ENCODE measurements at regions not wholly inside any gene's neighbourhood (a gene's known extent, or its start where the extent isn't known, plus 50 kb on each side); places are given as distances from the start of the nearest gene placed in this dataset.
"Not testable (repeated sequence)": the region's sequence is repeated elsewhere in the genome, so short reads cannot be mapped to it uniquely, and the experiment has no call there.

GRCh38 chr1:8142955-8143629, 117.0 kb upstream of the ERRFI1 start:
- DNase-seq (ENCODE audit: low read depth), result no peak

DNA sequence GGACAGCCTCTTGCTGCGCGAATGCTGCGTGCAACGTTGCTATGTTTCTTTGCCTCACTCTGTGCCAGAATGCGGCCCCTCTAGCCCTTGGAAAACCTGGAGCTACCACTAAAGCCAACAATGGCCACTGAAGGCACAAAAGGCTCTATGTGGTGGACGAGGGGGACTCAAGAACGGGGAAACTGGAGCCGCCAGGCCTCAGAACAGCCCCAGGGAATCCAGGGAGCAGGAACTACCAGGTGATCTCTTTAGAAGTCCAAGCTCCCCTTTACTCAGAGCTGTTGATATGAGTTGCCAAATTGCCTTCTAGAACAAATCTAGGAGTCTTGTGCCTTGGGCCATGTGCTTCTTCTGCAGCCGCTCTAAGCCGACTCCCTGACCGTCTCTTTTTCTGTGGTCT, 113.8 kb upstream of the ERRFI1 start:
- no peak for DNase-seq (ENCODE audit: low read depth)

DNA sequence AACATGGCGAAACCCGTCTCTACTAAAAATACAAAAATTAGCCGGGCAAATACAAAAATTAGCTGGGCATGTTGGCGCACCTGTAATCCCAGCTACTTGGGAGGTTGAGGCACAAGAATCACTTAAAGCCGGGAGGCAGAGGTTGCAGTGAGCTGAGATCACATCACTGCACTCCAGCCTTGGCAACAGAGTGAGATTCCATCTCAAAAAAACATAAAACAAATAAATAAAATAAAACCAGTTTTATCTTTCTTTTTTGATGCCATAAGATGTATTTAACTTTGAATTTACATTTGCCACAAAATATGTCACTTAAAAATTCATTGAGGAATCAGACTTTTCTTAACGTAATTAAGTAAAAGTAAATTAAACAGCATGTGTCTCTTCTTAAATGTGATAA, 113.3 kb upstream of the ERRFI1 start:
- no peak for DNase-seq (ENCODE audit: low read depth)

GRCh38 chr1:8138673-8139072, 112.6 kb upstream of the ERRFI1 start:
- no peak for DNase-seq (ENCODE audit: low read depth)

- DNase-seq (ENCODE audit: low read depth), result no peak
Measured at GRCh38 chr1:8137481-8138244, 111.6 kb upstream of the ERRFI1 start.

DNA sequence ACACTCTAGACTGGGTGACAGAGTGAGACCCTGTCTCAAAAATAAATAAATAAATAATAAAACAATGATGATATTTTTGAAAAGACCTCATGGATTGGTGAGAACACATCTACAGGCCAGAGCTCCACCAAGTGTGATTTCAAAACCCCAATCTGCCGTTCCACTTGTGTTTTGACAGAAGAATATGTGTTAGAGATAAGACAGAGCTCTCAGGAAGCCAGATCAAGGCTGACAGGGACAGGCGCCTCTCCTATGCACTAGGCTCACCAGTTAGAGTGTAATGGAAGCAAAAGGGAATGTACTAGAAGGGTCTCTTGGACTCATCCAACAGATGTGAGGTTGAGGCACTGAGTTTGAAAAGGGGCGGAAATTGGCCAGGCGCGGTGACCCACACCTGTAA, 110.7 kb upstream of the ERRFI1 start:
- DNase-seq (ENCODE audit: low read depth), result no peak

- DNase-seq (ENCODE audit: low read depth), result no peak
Measured at GRCh38 chr1:8135250-8135649, 109.1 kb upstream of the ERRFI1 start.

GRCh38 chr1:8134546-8135235, 108.6 kb upstream of the ERRFI1 start:
- no peak for DNase-seq (ENCODE audit: low read depth)

DNA sequence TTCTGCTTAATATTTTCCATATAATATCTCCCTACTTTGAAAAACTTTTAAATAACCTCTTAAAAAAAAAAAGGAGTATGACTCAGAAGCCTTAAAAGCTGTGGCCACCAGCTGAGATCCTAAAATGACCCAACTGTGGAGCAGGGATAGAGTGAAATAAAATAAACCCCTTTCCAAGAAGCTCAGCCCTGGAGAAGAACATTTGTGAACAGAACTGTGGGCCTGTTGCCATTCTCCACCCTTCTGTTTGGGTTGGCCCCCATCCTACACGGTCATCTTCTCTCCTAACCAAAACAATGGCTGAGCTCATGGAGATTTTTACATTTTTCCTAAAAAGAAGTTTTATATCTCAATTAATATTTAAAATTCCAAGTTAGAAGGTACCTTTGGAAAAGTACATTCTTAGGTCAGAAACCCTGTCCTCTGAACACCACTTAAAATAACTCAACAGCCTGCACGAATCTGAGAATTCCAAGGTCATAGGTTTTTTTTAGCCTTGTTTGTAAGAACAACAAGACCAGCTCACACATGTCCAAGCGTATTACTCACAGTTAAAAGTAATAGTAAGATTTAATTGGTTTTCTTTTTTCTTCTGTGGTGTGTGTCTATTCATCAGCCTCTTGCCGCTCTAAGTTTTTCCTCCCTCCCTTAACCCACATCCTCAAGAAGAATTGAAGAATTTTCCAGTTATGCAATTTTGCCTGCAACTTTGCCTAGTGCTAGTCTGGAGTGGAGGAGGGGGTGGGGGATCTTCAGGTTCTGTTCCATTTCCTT, 107.7 kb upstream of the ERRFI1 start:
- no peak for DNase-seq (ENCODE audit: low read depth)

DNA sequence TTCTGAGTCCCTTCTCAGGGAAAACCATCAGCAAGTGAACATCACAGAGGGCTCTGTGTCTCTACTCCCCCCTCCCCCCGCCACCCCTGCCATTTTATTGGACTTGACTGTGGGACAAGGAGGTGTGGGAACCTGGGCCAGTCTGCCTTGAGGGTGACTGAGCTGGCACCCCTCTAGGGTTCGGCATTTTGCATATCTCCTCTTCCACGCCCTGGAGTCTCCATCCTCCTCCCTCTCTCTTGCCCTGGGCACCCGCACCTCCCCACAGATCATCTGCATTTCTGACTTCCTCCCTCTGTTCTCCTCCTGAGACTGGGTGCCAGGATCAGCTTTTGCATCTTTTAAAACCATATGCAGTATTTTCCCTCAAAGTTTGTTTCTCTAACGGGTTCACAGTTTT, 107.1 kb upstream of the ERRFI1 start:
- DNase-seq (ENCODE audit: low read depth), result no peak

- no peak for DNase-seq (ENCODE audit: low read depth)
Measured at GRCh38 chr1:8127171-8127641, 101.1 kb upstream of the ERRFI1 start.

DNA sequence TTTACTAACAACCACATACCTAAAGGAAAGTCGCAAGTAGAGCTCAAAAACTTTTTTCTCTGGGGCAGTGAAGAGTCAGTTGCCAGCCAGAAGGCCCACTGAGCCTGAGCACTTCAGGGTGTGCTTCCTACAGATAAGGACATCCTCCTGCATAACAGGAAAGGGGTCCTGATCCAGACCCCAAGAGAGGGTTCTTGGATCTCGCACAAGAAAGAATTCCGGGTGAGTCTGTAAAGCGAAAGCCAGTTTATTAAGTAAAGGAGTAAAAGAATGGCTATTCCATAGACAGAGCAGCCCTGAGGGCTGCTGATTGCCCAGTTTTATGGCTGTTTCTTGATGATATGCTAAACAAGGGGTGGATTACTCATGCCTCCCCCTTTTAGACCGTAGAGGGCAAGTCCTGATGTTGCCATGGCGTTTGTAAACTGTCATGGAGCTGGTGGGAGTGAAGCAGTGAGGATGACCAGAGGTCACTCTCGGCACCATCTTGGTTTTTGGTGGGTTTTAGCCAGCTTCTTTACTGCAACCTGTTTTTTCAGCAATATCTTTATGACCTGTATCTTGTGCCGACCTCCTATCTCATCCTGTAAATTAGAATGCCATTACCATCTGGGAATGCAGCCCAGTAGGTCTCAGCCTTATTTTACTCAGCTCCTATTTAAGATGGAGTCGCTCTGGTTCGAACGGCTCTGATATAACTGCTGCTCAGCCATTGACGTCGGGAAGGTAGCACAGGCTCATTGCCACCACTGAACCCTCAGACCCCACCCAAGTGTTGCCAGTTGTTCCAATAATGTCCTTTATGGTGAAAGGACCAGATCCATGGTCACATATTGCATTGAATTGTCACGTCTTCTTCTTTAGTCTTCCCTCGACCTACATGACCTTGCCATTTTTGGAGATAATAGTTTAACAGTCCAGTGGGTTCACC, 96.6 kb upstream of the ERRFI1 start:
- DNase-seq (ENCODE audit: low read depth), result no peak

GRCh38 chr1:8122160-8122476, 96.0 kb upstream of the ERRFI1 start:
- DNase-seq (ENCODE audit: low read depth), result no peak

- no peak for DNase-seq (ENCODE audit: low read depth)
Measured at GRCh38 chr1:8121261-8122159, 95.4 kb upstream of the ERRFI1 start.

- DNase-seq (ENCODE audit: low read depth), result no peak
Measured at GRCh38 chr1:8120693-8121260, 94.7 kb upstream of the ERRFI1 start.

- not testable (repeated sequence) for DNase-seq (ENCODE audit: low read depth)
Measured at GRCh38 chr1:8118736-8119135, 92.6 kb upstream of the ERRFI1 start.

DNA sequence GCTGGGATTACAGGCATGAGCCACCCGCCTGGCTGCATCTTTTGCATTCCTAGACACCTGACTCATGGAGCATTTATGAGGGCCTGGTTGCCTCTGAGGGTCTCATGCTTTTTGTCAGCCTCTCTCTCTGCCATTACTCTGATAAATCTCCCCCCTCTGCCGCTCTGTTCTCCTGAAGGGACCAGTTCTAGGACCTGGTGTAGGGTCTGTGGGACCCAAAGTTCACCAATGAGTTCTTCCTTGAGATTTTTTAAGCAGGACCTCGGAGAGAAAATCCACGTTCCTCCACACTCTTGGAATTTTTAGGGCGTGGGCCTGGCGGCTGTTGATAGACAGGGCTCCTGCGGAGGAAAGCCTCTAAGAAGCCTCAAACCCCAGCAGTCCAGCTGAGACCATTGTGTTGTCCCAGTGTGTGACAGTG, 91.9 kb upstream of the ERRFI1 start:
- no peak for DNase-seq (ENCODE audit: low read depth)

- DNase-seq (ENCODE audit: low read depth), result no peak
Measured at GRCh38 chr1:8116894-8117264, 90.8 kb upstream of the ERRFI1 start.

GRCh38 chr1:8115769-8116167, 89.7 kb upstream of the ERRFI1 start:
- no peak for DNase-seq (ENCODE audit: low read depth)

Data from stimulated activated CD8-positive, alpha-beta memory T cell treated with anti-CD3 and anti-CD28 coated beads, Interleukin-12 subunit alpha, Interleukin-12 subunit beta, amount 100 ng/mL, for 4 hours (primary cell).